ENCODE measurements at regions not wholly inside any gene's neighbourhood (a gene's known extent, or its start where the extent isn't known, plus 50 kb on each side); places are given as distances from the start of the nearest gene placed in this dataset.

GRCh38 chr16:72244853-72245252 is 72.9 kb upstream of the PMFBP1 start:
- H3F3A ChIP-seq (ENCODE audit: insufficient read depth), result no peaks in the 10 kb centered on the region
- H3K79me2 ChIP-seq (ENCODE audit: insufficient read depth, low read length), result no peaks in the 10 kb centered on the region
- no peaks in the 10 kb centered on the region for H3K27me3 ChIP-seq (ENCODE audit: low read length)
- H4K20me1 ChIP-seq (ENCODE audit: low read depth, low read length), result no peaks in the 10 kb centered on the region; the same call in 1 of the 2 replicates
- H3K9me3 ChIP-seq (ENCODE audit: insufficient read depth, low read length), result no peaks in the 10 kb centered on the region
- no peak overlapping the region for H2AFZ ChIP-seq (ENCODE audit: low read depth, low read length, severe bottlenecking)
- H3K27ac ChIP-seq (ENCODE audit: low read depth, low read length), result no peak overlapping the region
- no peak overlapping the region for H3K9ac ChIP-seq (ENCODE audit: low read length)
- H3K4me3 ChIP-seq (ENCODE audit: insufficient read depth, low read length, poor library complexity, severe bottlenecking), result no peak overlapping the region
- H3K36me3 ChIP-seq (ENCODE audit: low read length), result no peaks in the 10 kb centered on the region
- H3K9me2 ChIP-seq (replicated peaks; ENCODE audit: insufficient read depth, low read length), result no peaks in the 10 kb centered on the region
- TF ChIP-seq CTCF (IDR thresholded peaks at IDR 0.05; ENCODE audit: insufficient read depth, low read length, poor library complexity, severe bottlenecking) (no peak), EZH2phosphoT487 (conservative IDR thresholded peaks at IDR 0.05; ENCODE audit: low read length) (no peak)
- H3K4me2 ChIP-seq (ENCODE audit: low read depth, low read length, poor library complexity, severe bottlenecking), result no peak overlapping the region

GRCh38 chr16:72243621-72244020 is 71.7 kb upstream of the PMFBP1 start:
- Histone ChIP-seq H3F3A (ENCODE audit: insufficient read depth) (no peaks in the 10 kb centered on the region), H3K27me3 (ENCODE audit: low read length) (no peaks in the 10 kb centered on the region), H3K9ac (ENCODE audit: low read length) (no peak overlapping the region), H2AFZ (ENCODE audit: low read depth, low read length, severe bottlenecking) (no peak overlapping the region), H3K4me3 (ENCODE audit: insufficient read depth, low read length, poor library complexity, severe bottlenecking) (no peak overlapping the region), H3K27ac (ENCODE audit: low read depth, low read length) (no peak overlapping the region), H3K36me3 (ENCODE audit: low read length) (no peaks in the 10 kb centered on the region), H3K9me3 (ENCODE audit: insufficient read depth, low read length) (no peaks in the 10 kb centered on the region), H3K4me2 (ENCODE audit: low read depth, low read length, poor library complexity, severe bottlenecking) (no peak overlapping the region), H3K9me2 (replicated peaks; ENCODE audit: insufficient read depth, low read length) (no peaks in the 10 kb centered on the region), H3K79me2 (ENCODE audit: insufficient read depth, low read length) (no peaks in the 10 kb centered on the region), H4K20me1 (ENCODE audit: low read depth, low read length) (no peaks in the 10 kb centered on the region; the same call in 1 of the 2 replicates)
- no peak for TF ChIP-seq CTCF (IDR thresholded peaks at IDR 0.05; ENCODE audit: insufficient read depth, low read length, poor library complexity, severe bottlenecking)
- TF ChIP-seq EZH2phosphoT487 (conservative IDR thresholded peaks at IDR 0.05; ENCODE audit: low read length), result no peak

GRCh38 chr16:72242757-72243156 is 70.8 kb upstream of the PMFBP1 start:
- Histone ChIP-seq H3K4me3 (ENCODE audit: insufficient read depth, low read length, poor library complexity, severe bottlenecking) (no peak overlapping the region), H3K27ac (ENCODE audit: low read depth, low read length) (no peak overlapping the region), H3K9me3 (ENCODE audit: insufficient read depth, low read length) (no peaks in the 10 kb centered on the region), H3K9ac (ENCODE audit: low read length) (no peak overlapping the region), H3K36me3 (ENCODE audit: low read length) (no peaks in the 10 kb centered on the region), H3K27me3 (ENCODE audit: low read length) (no peaks in the 10 kb centered on the region), H3K9me2 (replicated peaks; ENCODE audit: insufficient read depth, low read length) (no peaks in the 10 kb centered on the region), H2AFZ (ENCODE audit: low read depth, low read length, severe bottlenecking) (no peak overlapping the region), H3K4me2 (ENCODE audit: low read depth, low read length, poor library complexity, severe bottlenecking) (no peak overlapping the region), H3K79me2 (ENCODE audit: insufficient read depth, low read length) (no peaks in the 10 kb centered on the region), H3F3A (ENCODE audit: insufficient read depth) (no peaks in the 10 kb centered on the region), H4K20me1 (ENCODE audit: low read depth, low read length) (no peaks in the 10 kb centered on the region; the same call in 1 of the 2 replicates)
- TF ChIP-seq EZH2phosphoT487 (conservative IDR thresholded peaks at IDR 0.05; ENCODE audit: low read length) (no peak), CTCF (IDR thresholded peaks at IDR 0.05; ENCODE audit: insufficient read depth, low read length, poor library complexity, severe bottlenecking) (no peak)
